OCI-LY1 (cell line): ENCODE measurements at regions not wholly inside any gene's neighbourhood (a gene's known extent, or its start where the extent isn't known, plus 50 kb on each side); places are given as distances from the start of the nearest gene placed in this dataset.

ENCODE experiments used
- H2AFZ ChIP-seq: fragments of 200-600 bp; sonication (generic), shearing (Covaris generic); 2 replicates; pipeline ENCODE4 v1.6.0; 2014; ENCODE audit warnings: antibody characterized with exemption, mild to moderate bottlenecking, low read length
- H3F3A ChIP-seq: fragments of 200-600 bp; sonication (generic), shearing (Covaris generic); 2 replicates; pipeline ENCODE4 v1.6.0; 2014; ENCODE audit warnings: mild to moderate bottlenecking, antibody characterized with exemption, low read length, moderate library complexity; ENCODE audit not compliant: insufficient read depth
- H3K27ac ChIP-seq: fragments of 200-600 bp; sonication (generic); 2 replicates; pipeline ENCODE4 v1.5.1; 2014; ENCODE audit warnings: low read length, mixed run types, mild to moderate bottlenecking, low read depth; ENCODE audit not compliant: poor library complexity, severe bottlenecking
- H3K27me3 ChIP-seq: fragments of 200-600 bp; sonication (generic); 2 replicates; pipeline ENCODE4 v1.6.0; 2014; ENCODE audit warnings: antibody characterized with exemption, mild to moderate bottlenecking, low read length, moderate library complexity; ENCODE audit not compliant: insufficient read depth
- H3K36me3 ChIP-seq: fragments of 200-600 bp; sonication (generic); 2 replicates; pipeline ENCODE4 v1.6.1; 2014; ENCODE audit warnings: mild to moderate bottlenecking, antibody characterized with exemption, low read length, moderate library complexity, mixed read lengths; ENCODE audit not compliant: insufficient read depth
- H3K4me1 ChIP-seq: fragments of 200-600 bp; sonication (generic); 2 replicates; pipeline ENCODE4 v1.5.1; 2014; ENCODE audit warnings: mild to moderate bottlenecking, low read length, moderate library complexity; ENCODE audit not compliant: insufficient read depth, severe bottlenecking
- H3K4me2 ChIP-seq: fragments of 200-600 bp; sonication (generic), shearing (Covaris generic); 2 replicates; pipeline ENCODE4 v1.6.1; 2014; ENCODE audit warnings: low read length
- H3K4me3 ChIP-seq: fragments of 200-600 bp; sonication (generic); 2 replicates; pipeline ENCODE4 v1.5.1; 2014; ENCODE audit warnings: low read length, low read depth, mild to moderate bottlenecking, mixed read lengths; ENCODE audit not compliant: poor library complexity, severe bottlenecking
- H3K79me2 ChIP-seq: fragments of 200-600 bp; shearing (Covaris generic); 2 replicates; pipeline ENCODE4 v1.6.1; 2016; ENCODE audit warnings: mixed run types, low read length, mixed read lengths; ENCODE audit not compliant: insufficient read depth
- H3K9ac ChIP-seq: fragments of 200-600 bp; sonication (generic), shearing (Covaris generic); 2 replicates; pipeline ENCODE4 v1.6.1; 2014; ENCODE audit warnings: mild to moderate bottlenecking, low read length, mixed read lengths
- H3K9me2 ChIP-seq: fragments of 200-600 bp; sonication (generic), shearing (Covaris generic); 2 replicates; pipeline ENCODE4 v1.6.1; 2014; ENCODE audit warnings: low read depth, mild to moderate bottlenecking, low read length, mixed read lengths
- H3K9me3 ChIP-seq: fragments of 200-600 bp; shearing (Covaris generic); 2 replicates; pipeline ENCODE4 v1.6.1; 2014; ENCODE audit warnings: low read length, mixed read lengths
- H4K20me1 ChIP-seq: fragments of 200-600 bp; sonication (generic), shearing (Covaris generic); 2 replicates; pipeline ENCODE4 v1.6.0; 2016; ENCODE audit warnings: mild to moderate bottlenecking, low read length; ENCODE audit not compliant: insufficient read depth
- CTCF ChIP-seq: fragments of 200-600 bp; sonication (generic), shearing (Covaris generic); IDR thresholded peaks from 2 replicates; pipeline ENCODE4 v1.5.1; 2017; ENCODE audit warnings: mild to moderate bottlenecking, antibody characterized with exemption, low read length, moderate library complexity, mixed read lengths
- EZH2 ChIP-seq: fragments of 200-600 bp; sonication (generic), shearing (Covaris generic); IDR thresholded peaks from 2 replicates; pipeline ENCODE4 v1.8.0; 2017; ENCODE audit warnings: borderline replicate concordance, mixed run types, mild to moderate bottlenecking, antibody characterized with exemption, low read length, moderate library complexity, mixed read lengths

- no peaks in the 10 kb centered on the region for H3F3A ChIP-seq
- H3K4me2 ChIP-seq, result no peak overlapping the region
- no peaks in the 10 kb centered on the region for H3K27me3 ChIP-seq
- no peaks in the 10 kb centered on the region for H3K9me3 ChIP-seq
- TF ChIP-seq EZH2 (no peak), CTCF (no peak)
- no peaks in the 10 kb centered on the region for H3K36me3 ChIP-seq
- H3K27ac ChIP-seq, result no peak overlapping the region
- H3K79me2 ChIP-seq, result no peaks in the 10 kb centered on the region
- H4K20me1 ChIP-seq, result no peaks in the 10 kb centered on the region
- no peaks in the 10 kb centered on the region for H3K4me1 ChIP-seq
- no peak overlapping the region for H3K4me3 ChIP-seq
- no peak overlapping the region for H3K9ac ChIP-seq
- no peak overlapping the region for H2AFZ ChIP-seq
- H3K9me2 ChIP-seq, result no peaks in the 10 kb centered on the region
These were observed 700.1 kb upstream of the ANKRD30A start for GRCh38 chr10:36425131-36425797.

GRCh38 chr10:36424502-36424901, 700.9 kb upstream of the ANKRD30A start:
- no peaks in the 10 kb centered on the region for H3K9me2 ChIP-seq
- H3K4me2 ChIP-seq, result no peak overlapping the region
- no peaks in the 10 kb centered on the region for H3K27me3 ChIP-seq
- TF ChIP-seq CTCF (no peak), EZH2 (no peak)
- no peaks in the 10 kb centered on the region for H3K9me3 ChIP-seq
- H3K36me3 ChIP-seq, result no peaks in the 10 kb centered on the region
- H3F3A ChIP-seq, result no peaks in the 10 kb centered on the region
- no peaks in the 10 kb centered on the region for H3K4me1 ChIP-seq
- no peak overlapping the region for H3K27ac ChIP-seq
- H4K20me1 ChIP-seq, result no peaks in the 10 kb centered on the region
- H3K4me3 ChIP-seq, result no peak overlapping the region
- H2AFZ ChIP-seq, result no peak overlapping the region
- no peak overlapping the region for H3K9ac ChIP-seq
- H3K79me2 ChIP-seq, result no peaks in the 10 kb centered on the region

- no peaks in the 10 kb centered on the region for H3K27me3 ChIP-seq
- H3K27ac ChIP-seq, result no peak overlapping the region
- H3K4me2 ChIP-seq, result no peak overlapping the region
- H3K9ac ChIP-seq, result no peak overlapping the region
- H3K79me2 ChIP-seq, result no peaks in the 10 kb centered on the region
- H3K9me2 ChIP-seq, result no peaks in the 10 kb centered on the region
- H3K4me1 ChIP-seq, result no peaks in the 10 kb centered on the region
- H3K9me3 ChIP-seq, result no peaks in the 10 kb centered on the region
- TF ChIP-seq CTCF (no peak), EZH2 (no peak)
- H3K36me3 ChIP-seq, result no peaks in the 10 kb centered on the region
- H4K20me1 ChIP-seq, result no peaks in the 10 kb centered on the region
- no peak overlapping the region for H2AFZ ChIP-seq
- no peaks in the 10 kb centered on the region for H3F3A ChIP-seq
- no peak overlapping the region for H3K4me3 ChIP-seq
These were observed 701.6 kb upstream of the ANKRD30A start for GRCh38 chr10:36423821-36424248.
